OCI-M2 (cell line): ENCODE measurements at regions not wholly inside any gene's neighbourhood (a gene's known extent, or its start where the extent isn't known, plus 50 kb on each side); places are given as distances from the start of the nearest gene placed in this dataset.
"Not testable (repeated sequence)": the region's sequence is repeated elsewhere in the genome, so short reads cannot be mapped to it uniquely, and the experiment has no call there.

Experiments used
- DNase-seq: peaks from one replicate; lab custom pipeline; 2025; ENCODE audit not compliant: unreplicated experiment; lab: John Stamatoyannopoulos, UW

- DNase-seq = no peak
Measured at GRCh38 chr2:142582317-142582716, 295.1 kb upstream of the KYNU start.

- DNase-seq = no peak
Measured at GRCh38 chr2:142581491-142581890, 296.0 kb upstream of the KYNU start.

DNA sequence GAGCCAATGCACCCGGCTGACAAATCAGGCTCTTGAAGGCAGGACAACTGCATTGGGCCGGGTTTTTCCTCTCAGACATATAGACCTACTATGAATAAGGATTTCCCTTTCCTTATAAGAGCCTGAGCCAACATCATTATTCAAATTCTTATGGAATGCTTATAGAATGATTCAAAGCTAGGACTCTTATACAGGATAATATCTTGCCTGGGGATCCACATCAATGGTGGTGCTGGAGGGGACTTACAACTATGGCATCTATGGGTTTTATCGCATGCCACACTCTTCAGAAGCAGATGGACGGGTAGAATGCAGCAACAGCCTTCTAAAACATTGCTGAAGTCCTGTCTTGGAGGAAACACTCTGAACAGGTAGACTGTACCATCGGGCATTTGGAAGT is 296.8 kb upstream of the KYNU start:
- no peak for DNase-seq

- DNase-seq = no peak
Measured at GRCh38 chr2:142575561-142575960, 301.9 kb upstream of the KYNU start.

DNA sequence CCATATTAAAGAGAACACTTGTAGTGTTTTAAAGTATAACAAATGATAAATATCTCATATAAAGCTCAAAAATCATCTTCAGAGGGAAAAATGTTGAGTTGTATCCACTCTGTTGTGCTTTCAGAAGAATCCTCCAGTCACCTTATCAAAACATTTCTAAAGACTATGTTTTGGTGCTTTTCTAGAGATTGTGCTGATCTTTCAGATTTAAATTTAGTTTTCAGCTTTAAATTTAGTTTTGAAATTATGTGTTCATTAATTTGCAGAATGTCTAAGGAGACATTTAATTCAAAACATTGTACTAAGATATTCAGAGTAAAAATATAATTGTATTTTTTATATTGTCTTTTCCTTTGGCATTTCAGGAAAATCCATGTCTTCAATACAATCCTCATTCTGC is 303.1 kb upstream of the KYNU start:
- no peak for DNase-seq

GRCh38 chr2:142572346-142573132 is 304.9 kb upstream of the KYNU start:
- no peak for DNase-seq

DNA sequence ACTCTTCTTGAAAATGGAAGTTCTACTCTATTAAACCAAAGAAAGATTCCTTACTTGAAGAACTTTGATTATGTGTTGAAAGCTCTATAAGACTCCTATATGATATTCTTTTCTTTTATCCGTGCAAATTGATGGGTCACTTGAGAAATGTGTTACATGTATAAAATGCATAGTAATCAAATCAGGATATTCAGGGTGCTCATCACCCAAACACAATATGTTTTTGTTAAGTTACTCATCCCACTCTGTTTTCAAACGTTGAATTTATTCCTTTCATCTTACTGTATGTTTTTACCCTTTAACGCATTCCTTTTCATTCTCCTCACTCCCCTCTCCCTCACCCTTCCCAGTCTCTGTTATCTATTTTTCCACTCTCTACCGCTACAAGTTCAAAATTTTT is 305.5 kb upstream of the KYNU start:
- DNase-seq = no peak

- DNase-seq = no peak
Measured at GRCh38 chr2:142562900-142563299, 314.6 kb upstream of the KYNU start.

DNA sequence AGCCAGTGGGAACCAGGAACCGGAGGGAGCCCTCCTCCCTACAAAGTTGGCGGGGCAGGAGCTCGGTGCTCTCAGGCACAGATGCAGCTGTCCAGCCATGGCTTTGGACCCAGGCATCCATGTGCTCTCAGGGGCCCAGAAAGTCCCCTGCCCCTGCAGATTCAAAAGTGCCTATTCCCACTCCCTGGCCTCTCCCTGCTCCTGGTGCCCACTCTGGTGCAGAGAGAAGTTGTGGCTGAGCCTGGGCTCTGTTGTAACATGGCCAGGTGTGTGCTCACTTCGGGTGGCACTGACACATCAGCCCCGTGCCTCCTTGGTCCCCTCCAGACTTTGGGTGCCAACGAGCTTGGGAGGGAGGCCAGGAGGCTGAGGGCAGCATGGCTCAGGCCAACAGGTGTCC is 315.8 kb upstream of the KYNU start:
- DNase-seq = no peak

DNA sequence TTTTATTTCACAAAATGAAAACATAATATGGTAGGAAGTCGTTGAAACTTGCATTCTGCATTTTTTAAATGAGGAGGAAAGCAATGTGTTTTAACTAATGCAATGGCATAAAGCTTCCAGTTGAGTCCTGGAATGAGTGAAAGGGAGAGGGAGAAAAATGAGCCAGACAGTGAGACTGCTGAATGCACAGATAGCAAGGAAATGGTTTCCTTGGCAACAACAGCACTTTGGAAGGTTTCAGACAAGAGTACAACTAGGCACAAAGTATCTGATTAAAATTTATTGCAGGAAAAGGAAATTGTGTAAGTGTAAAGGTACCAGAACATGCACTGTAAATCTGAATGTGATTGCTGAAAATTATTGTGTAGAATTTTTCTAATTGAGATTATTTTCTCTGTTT is 320.1 kb upstream of the KYNU start:
- no peak for DNase-seq

DNA sequence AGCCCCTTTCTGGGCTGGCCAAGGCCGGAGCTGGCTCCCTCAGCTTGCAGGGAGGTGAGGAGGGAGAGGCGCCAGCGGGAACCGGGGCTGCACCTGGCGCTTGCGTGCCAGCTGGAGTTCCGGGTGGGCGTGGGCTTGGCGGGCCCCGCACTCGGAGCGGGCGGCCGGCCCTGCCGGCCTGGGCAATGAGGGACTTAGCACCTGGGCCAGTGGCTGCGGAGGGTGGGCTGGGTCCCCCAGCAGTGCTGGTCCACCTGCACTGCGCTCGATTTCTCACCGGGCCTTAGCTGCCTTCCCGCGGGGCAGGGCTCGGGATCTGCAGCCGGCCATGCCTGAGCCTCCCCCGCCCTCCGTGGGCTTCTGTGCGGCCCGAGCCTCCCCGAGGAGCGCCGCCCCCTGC is 331.5 kb upstream of the KYNU start:
- DNase-seq = not testable (repeated sequence)

- no peak for DNase-seq
Measured at GRCh38 chr2:142545036-142545435, 332.4 kb upstream of the KYNU start.

- no peak for DNase-seq
Measured at GRCh38 chr2:142544173-142544572, 333.3 kb upstream of the KYNU start.

- DNase-seq = no peak
Measured at GRCh38 chr2:142542431-142542910, 335.0 kb upstream of the KYNU start.

DNA sequence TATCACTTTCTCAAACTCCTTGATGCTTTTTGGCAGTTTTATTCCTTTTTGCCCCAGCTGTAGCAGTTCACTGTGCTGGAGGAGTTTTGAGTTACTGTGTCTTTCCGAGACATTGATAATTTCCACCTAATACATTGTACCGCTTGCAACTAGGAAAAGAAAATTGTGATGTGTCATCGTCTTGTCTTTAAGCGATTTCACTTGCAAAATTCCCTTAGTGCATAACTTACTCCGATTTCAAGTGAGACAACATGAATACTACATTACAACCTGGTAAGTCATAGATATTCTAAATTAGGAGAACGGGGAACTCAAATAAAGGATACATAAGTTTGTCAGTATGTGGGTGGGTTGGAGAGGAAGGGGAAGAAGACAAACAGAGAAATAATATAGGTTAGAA is 340.5 kb upstream of the KYNU start:
- no peak for DNase-seq

- no peak for DNase-seq
Measured at GRCh38 chr2:142536492-142536891, 341.0 kb upstream of the KYNU start.

DNA sequence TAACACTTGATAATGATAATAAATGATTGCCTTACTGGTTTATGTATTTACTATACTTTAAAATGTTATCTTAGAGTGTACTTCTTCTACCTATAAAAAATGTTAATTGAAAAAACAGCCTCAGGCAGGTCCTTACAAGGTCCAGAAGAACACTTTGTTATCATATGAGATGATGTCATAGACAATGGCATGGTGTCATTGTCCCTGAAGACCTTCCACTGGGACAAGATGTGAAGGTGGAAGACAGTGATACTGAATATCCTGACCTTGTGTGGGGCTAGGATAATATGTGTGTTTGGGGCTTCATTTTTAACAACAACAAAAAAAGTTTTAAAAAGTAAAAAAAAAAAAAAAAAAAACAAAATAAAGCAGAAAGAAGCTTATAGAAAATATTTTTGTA is 342.2 kb upstream of the KYNU start:
- no peak for DNase-seq

DNA sequence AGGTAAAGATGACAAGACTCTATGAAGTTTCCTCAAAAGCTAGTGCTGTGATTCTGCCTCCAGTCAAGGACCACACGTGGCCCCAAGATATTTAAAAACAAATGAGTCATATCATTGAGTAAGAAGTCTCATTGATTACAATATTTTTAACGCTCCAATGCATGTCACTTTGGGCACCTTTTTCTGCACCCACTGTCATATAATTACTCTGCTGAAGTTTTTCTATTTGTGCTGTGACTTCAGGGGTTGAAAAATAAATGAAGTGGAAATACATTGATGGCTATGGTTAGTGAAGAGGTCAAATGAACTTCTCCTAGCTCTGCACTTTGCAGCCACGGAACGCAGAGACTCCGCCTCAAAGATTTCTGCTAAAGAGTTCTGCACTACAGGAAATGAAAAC is 344.3 kb upstream of the KYNU start:
- no peak for DNase-seq

DNA sequence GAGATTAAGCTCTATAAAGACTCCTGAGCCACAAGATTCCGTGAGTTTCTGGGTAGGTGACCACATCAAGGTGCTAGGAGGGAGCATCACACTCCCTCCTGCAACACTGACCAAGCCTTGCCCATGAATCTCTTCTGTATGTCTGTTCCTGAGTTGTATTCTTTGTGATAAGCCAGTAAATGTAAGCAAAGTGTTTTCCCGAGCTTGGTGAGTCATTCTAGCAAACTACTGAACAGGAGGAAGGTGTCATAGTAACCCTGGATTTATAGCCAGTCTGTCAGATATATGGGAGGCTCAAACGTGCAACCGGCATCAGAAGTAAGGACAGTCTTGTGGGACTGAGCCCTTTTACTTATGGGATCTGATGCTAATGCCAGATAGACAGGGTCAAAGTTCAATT is 346.1 kb upstream of the KYNU start:
- DNase-seq = no peak

DNA sequence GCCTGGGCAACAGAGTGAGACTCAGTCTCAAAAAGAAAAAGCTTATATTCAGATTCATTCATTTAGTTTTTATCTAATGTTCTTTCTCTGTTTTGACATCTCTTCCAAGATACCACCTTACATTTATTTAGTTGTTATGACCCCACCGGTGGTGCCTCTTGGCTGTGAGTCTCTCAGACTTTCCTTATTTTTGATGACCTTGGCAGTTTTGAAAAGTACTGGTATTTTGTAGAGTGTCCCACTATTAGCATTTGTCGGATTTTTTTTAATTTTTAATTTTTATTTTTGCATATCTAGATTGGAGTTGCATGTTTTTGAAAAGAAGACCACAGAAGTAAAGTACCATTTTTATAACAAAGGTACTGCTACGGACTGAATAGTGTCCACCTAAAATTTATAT is 351.7 kb upstream of the KYNU start:
- DNase-seq = no peak

DNA sequence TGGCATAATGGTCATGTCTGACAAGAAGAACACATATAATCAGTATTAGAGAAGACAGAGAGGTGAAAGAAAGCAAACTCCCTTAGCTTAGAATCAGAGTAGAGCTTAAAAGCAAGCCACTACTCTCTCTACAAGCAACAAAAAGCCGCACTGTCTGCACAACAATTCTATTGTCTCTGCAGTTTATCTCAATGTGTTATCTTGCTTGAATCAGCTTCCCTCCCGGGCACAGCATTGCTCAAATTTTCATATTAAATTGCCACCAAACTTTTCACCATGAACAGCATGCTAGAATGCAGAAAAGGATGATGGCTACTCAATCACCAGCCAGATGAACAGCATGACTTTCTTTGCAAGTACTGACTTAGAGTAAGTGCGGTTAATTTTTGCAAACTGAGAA is 356.0 kb upstream of the KYNU start:
- DNase-seq = no peak

DNA sequence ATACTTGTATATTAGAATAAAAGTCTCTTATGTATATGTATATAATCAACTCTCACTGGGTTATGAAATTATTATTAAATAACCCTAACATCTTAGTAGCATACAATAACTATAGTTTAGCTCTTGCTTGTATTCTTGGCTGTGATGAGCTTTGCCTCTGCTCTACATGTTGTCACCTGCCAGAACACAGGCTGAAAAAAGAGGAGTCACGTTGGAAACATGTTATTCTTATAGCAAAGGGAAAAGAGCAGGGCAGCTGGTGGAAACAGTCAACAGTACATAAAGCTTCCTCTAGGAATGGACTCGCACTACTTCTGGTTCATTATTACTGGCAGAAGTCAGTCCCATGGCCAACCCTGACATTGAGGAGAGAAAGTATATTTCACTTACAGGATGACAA is 362.0 kb upstream of the KYNU start:
- DNase-seq = no peak

GRCh38 chr2:142509401-142509800 is 368.1 kb upstream of the KYNU start:
- DNase-seq = no peak
